ENCODE measurements at regions not wholly inside any gene's neighbourhood (a gene's known extent, or its start where the extent isn't known, plus 50 kb on each side); places are given as distances from the start of the nearest gene placed in this dataset.

- TF ChIP-seq CTCF (IDR thresholded peaks at IDR 0.05) = no peak
Observed at GRCh38 chr6:14396392-14396791, 278.8 kb downstream of the CD83 start.

- TF ChIP-seq CTCF (IDR thresholded peaks at IDR 0.05) = no peak; the same call in 1 of the 2 replicates
Observed at GRCh38 chr6:14396826-14397517, 279.4 kb downstream of the CD83 start.

GRCh38 chr6:14397518-14397901 lies 279.9 kb downstream of the CD83 start:
- TF ChIP-seq CTCF (IDR thresholded peaks at IDR 0.05) = no peak

GRCh38 chr6:14398953-14399352 lies 281.4 kb downstream of the CD83 start:
- no peak for TF ChIP-seq CTCF (IDR thresholded peaks at IDR 0.05)

- TF ChIP-seq CTCF (IDR thresholded peaks at IDR 0.05) = no peak
Observed at GRCh38 chr6:14399635-14400034, 282.1 kb downstream of the CD83 start.

- no peak for TF ChIP-seq CTCF (IDR thresholded peaks at IDR 0.05)
Observed at GRCh38 chr6:14401246-14401645, 283.7 kb downstream of the CD83 start.

GRCh38 chr6:14406614-14407331 lies 289.2 kb downstream of the CD83 start:
- TF ChIP-seq CTCF (IDR thresholded peaks at IDR 0.05) = no peak
